ENCODE measurements at regions not wholly inside any gene's neighbourhood (a gene's known extent, or its start where the extent isn't known, plus 50 kb on each side); places are given as distances from the start of the nearest gene placed in this dataset.

DNA sequence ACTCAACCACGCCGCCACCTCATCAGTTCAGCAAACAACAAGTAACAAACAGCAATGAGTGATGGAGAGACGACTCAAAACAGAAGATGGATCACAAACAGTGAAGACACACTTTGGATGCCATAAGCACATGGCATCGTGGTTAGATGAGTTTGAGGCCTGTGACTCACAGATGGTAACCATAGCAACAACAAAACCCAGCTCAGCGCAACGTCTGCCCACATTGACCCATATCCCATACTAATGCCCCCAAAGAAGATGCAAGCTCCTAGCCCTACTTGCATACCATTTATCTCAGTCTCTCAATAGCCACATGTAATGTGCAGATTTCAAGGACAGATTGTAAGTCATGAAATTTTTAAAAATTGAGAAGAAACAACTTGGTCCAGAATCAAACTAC lies 1322.3 kb upstream of the TMEM132C start:
- TF ChIP-seq POLR2A (IDR thresholded peaks at IDR 0.05), result no peak
- TF ChIP-seq CTCF (IDR thresholded peaks at IDR 0.05), result no peak

Measured in prostate gland (tissue), 2 donors.